DOHH2 (cell line): ENCODE measurements at regions not wholly inside any gene's neighbourhood (a gene's known extent, or its start where the extent isn't known, plus 50 kb on each side); places are given as distances from the start of the nearest gene placed in this dataset.

Experiments
- H3F3A ChIP-seq: fragments of 200-600 bp; sonication (generic), shearing (Covaris generic); 2 replicates; pipeline ENCODE4 v1.6.0; 2016; ENCODE audit warnings: antibody characterized with exemption, mild to moderate bottlenecking; ENCODE audit not compliant: control insufficient read depth, insufficient read depth
- H3K27ac ChIP-seq: fragments of 200-600 bp; sonication (generic); 2 replicates; pipeline ENCODE4 v1.5.1; 2014; ENCODE audit warnings: low read depth, mild to moderate bottlenecking, low read length, moderate library complexity
- H3K27me3 ChIP-seq: fragments of 200-600 bp; sonication (generic); 2 replicates; pipeline ENCODE4 v1.6.1; 2014; ENCODE audit warnings: mild to moderate bottlenecking, low read length, mixed read lengths; ENCODE audit not compliant: control insufficient read depth
- H3K36me3 ChIP-seq: fragments of 200-600 bp; sonication (generic); 2 replicates; pipeline ENCODE4 v1.6.1; 2014; ENCODE audit warnings: mild to moderate bottlenecking, low read length, moderate library complexity, mixed read lengths; ENCODE audit not compliant: control insufficient read depth
- H3K4me1 ChIP-seq: fragments of 200-600 bp; sonication (generic); 2 replicates; pipeline ENCODE4 v1.6.1; 2014; ENCODE audit warnings: mild to moderate bottlenecking, low read length, mixed read lengths; ENCODE audit not compliant: control insufficient read depth
- H3K4me2 ChIP-seq: fragments of 200-600 bp; sonication (generic); 2 replicates; pipeline ENCODE4 v1.6.0; 2014; ENCODE audit warnings: mild to moderate bottlenecking, low read length, moderate library complexity
- H3K4me3 ChIP-seq: fragments of 200-600 bp; sonication (generic); 2 replicates; pipeline ENCODE4 v1.5.1; 2014; ENCODE audit warnings: mild to moderate bottlenecking, low read length, mixed read lengths
- H3K79me2 ChIP-seq: fragments of 200-600 bp; sonication (generic); 2 replicates; pipeline ENCODE4 v1.6.1; 2014; ENCODE audit warnings: mild to moderate bottlenecking, low read length, mixed read lengths; ENCODE audit not compliant: control insufficient read depth
- H3K9me2 ChIP-seq: fragments of 200-600 bp; sonication (generic); replicated peaks from 2 replicates; pipeline ENCODE4 v1.6.1; 2014; ENCODE audit warnings: mild to moderate bottlenecking, low read length, mixed read lengths; ENCODE audit not compliant: control insufficient read depth
- H3K9me3 ChIP-seq: fragments of 200-600 bp; sonication (generic); 2 replicates; pipeline ENCODE4 v1.6.1; 2014; ENCODE audit warnings: antibody characterized with exemption, low read length, mixed read lengths; ENCODE audit not compliant: control insufficient read depth, insufficient read depth
- H4K20me1 ChIP-seq: fragments of 200-600 bp; sonication (generic); 2 replicates; pipeline ENCODE4 v1.6.0; 2014; ENCODE audit warnings: low read depth, mild to moderate bottlenecking, antibody characterized with exemption, low read length, moderate library complexity; ENCODE audit not compliant: control insufficient read depth, insufficient read depth
- CTCF ChIP-seq: fragments of 200-600 bp; sonication (generic); IDR thresholded peaks from one replicate; pipeline ENCODE4 v1.5.1; 2014; ENCODE audit warnings: antibody characterized with exemption, mild to moderate bottlenecking, low read depth, low read length; ENCODE audit not compliant: poor library complexity, severe bottlenecking
- EZH2phosphoT487 ChIP-seq: fragments of 200-600 bp; sonication (generic); IDR thresholded peaks from 2 replicates; pipeline ENCODE4 v1.6.1; 2017; ENCODE audit warnings: borderline replicate concordance, mild to moderate bottlenecking, antibody characterized with exemption, low read length, moderate library complexity, mixed read lengths

DNA sequence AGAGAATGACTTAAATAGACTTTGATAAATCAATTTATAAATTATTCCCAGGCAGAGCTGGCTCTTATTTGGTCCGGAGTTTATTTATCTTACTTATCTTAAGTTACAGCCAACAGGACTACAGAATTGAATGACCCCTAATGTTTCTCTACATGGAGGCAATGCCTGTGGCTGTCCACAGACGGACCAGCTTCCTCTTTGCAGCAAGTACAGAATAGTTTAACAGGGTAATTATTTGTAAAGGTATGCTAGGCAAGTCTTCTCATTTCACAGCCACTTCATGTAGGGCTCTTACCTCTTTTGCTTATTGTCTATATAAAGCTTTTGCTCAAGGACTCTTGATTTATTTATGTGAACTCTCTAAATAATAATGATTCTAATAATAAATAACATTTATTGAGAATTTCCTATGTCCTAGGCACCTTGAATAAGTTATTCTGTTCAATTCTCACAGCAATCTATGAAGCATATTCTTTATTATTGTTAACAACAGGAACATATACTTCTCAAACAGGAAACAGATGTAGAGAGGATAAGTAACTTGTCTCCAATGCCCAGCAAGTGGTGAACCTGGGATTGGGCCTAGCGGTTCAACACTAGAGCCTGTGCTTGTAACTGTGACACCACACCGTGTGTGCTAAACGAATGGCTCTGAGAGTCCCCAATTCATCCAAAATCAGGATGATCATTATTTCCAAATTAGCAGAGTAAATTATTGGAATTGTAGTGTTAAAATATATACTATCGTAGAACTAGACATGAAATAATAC lies 58.8 kb upstream of the NXPH2 start:
- H3K79me2 ChIP-seq, result no peaks in the 10 kb centered on the region
- no peaks in the 10 kb centered on the region for H3F3A ChIP-seq
- no peaks in the 10 kb centered on the region for H3K9me2 ChIP-seq
- H3K27ac ChIP-seq, result no peak overlapping the region
- TF ChIP-seq CTCF, result no peak
- no peak for TF ChIP-seq EZH2phosphoT487
- H4K20me1 ChIP-seq, result no peaks in the 10 kb centered on the region
- H3K4me1 ChIP-seq, result no peaks in the 10 kb centered on the region
- no peaks in the 10 kb centered on the region for H3K27me3 ChIP-seq
- no peaks in the 10 kb centered on the region for H3K9me3 ChIP-seq
- no peak overlapping the region for H3K4me3 ChIP-seq
- no peaks in the 10 kb centered on the region for H3K36me3 ChIP-seq
- no peak overlapping the region for H3K4me2 ChIP-seq

DNA sequence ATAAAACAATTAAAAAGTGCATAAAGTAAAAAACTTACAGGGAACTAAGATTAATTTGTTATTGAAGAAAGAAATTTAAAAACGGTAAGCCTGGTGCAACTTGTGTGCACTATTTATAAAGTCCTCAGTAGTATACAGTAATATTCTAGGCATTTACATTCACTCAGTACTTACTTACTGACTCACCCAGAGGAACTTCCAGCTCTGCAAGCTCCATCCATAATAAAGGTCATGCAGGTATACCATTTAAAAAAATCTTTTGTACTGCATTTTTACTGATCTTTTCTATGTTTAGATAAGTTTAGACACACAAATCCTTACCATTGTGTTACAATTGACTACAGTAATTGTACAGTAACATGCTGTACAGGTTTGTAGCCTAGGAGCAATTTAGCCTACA lies 51.5 kb upstream of the NXPH2 start:
- no peak for TF ChIP-seq EZH2phosphoT487
- TF ChIP-seq CTCF, result no peak
- H3K36me3 ChIP-seq, result no peaks in the 10 kb centered on the region

DNA sequence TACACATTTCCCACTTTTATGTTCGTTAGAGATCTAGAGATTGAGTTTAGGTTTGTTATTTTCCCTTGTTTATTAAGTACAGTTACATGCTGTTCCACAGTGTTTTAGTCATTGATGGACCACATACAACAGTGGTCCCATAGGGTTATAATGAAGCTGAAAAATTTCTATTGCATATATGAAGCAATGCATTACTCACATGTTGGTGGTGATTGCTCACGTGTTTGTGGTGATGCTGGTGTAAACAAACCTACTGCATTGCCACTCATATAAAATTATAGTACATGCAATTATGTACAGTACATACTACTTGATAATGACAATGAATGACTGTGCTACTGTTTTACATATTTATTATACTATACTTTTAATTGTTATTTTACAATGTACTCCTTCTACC lies 51.0 kb upstream of the NXPH2 start:
- H3K27me3 ChIP-seq, result 0 out of 2 replicates have a peak, but pooled peaks cover 4% of the 10 kb centered on the region
- no peaks in the 10 kb centered on the region for H3K79me2 ChIP-seq
- H3K27ac ChIP-seq, result no peak overlapping the region
- H3K4me1 ChIP-seq, result no peaks in the 10 kb centered on the region
- no peaks in the 10 kb centered on the region for H3K9me2 ChIP-seq
- no peaks in the 10 kb centered on the region for H3F3A ChIP-seq
- H3K4me2 ChIP-seq, result no peak overlapping the region
- TF ChIP-seq EZH2phosphoT487 (no peak), CTCF (no peak)
- no peak overlapping the region for H3K4me3 ChIP-seq
- no peaks in the 10 kb centered on the region for H3K9me3 ChIP-seq
- H4K20me1 ChIP-seq, result no peaks in the 10 kb centered on the region
- H3K36me3 ChIP-seq, result no peaks in the 10 kb centered on the region

More for the DNA sequence above, 51.5 kb upstream of the NXPH2 start:
- 0 out of 2 replicates have a peak, but pooled peaks cover 4% of the 10 kb centered on the region for H3K27me3 ChIP-seq
- no peaks in the 10 kb centered on the region for H4K20me1 ChIP-seq
- no peak overlapping the region for H3K4me2 ChIP-seq
- H3K4me3 ChIP-seq, result no peak overlapping the region
- H3K9me2 ChIP-seq, result no peaks in the 10 kb centered on the region
- no peaks in the 10 kb centered on the region for H3K79me2 ChIP-seq
- H3F3A ChIP-seq, result no peaks in the 10 kb centered on the region
- no peaks in the 10 kb centered on the region for H3K9me3 ChIP-seq
- no peak overlapping the region for H3K27ac ChIP-seq
- no peaks in the 10 kb centered on the region for H3K4me1 ChIP-seq
